Tibial nerve (tissue), 4 donors: ENCODE measurements at regions not wholly inside any gene's neighbourhood (a gene's known extent, or its start where the extent isn't known, plus 50 kb on each side); places are given as distances from the start of the nearest gene placed in this dataset.
"Not testable (repeated sequence)": the region's sequence is repeated elsewhere in the genome, so short reads cannot be mapped to it uniquely, and the experiment has no call there.

Source experiments
- DNase-seq, 2 donors: peaks; one replicate each; pipeline ENCODE4 v3.0.0-alpha.2; 2019; ENCODE audit warnings: low spot score in 2 of 2
- H3K27ac ChIP-seq, 4 donors: fragments of 200-600 bp; sonication (generic) in 3 of 4; one replicate each; pipeline ENCODE4 v1.5.1; 2017 to 2019; ENCODE audit warnings: mild to moderate bottlenecking in 1 of 4
- H3K27me3 ChIP-seq, 2 donors: fragments of 200-600 bp; sonication (generic) in 1 of 2; one replicate each; pipeline versions ENCODE4 v1.5.1 to v1.6.0; 2017 to 2019
- H3K36me3 ChIP-seq, 3 donors: fragments of 200-600 bp; sonication (generic); one replicate each; pipeline ENCODE4 v1.5.1; 2018 to 2019
- H3K4me1 ChIP-seq, 4 donors: fragments of 200-600 bp; sonication (generic) in 3 of 4; one replicate each; pipeline ENCODE4 v1.5.1; 2017 to 2019
- H3K4me3 ChIP-seq, 4 donors: fragments of 200-600 bp; sonication (generic) in 3 of 4; one replicate each; pipeline ENCODE4 v1.5.1; 2017 to 2019; ENCODE audit warnings: mild to moderate bottlenecking in 1 of 4, moderate library complexity in 1 of 4
- H3K9me3 ChIP-seq, 4 donors: fragments of 200-600 bp; sonication (generic) in 3 of 4; one replicate each; pipeline ENCODE4 v1.5.1; 2017 to 2019
- EP300 ChIP-seq, 2 donors: sonication (generic); formaldehyde crosslinking; IDR thresholded peaks; one replicate each; pipeline ENCODE4 v1.6.1; 2017; ENCODE audit warnings: antibody characterized with exemption in 2 of 2, mild to moderate bottlenecking in 1 of 2
- POLR2A ChIP-seq, 2 donors: fragments of 450-650 bp; IDR thresholded peaks; one replicate each; pipeline ENCODE4 v1.6.1; 2017; ENCODE audit warnings: antibody characterized with exemption in 2 of 2, mild to moderate bottlenecking in 2 of 2, moderate library complexity in 2 of 2
- WGBS, 2 donors: methylation state at CpG; one replicate each; pipeline ENCODE4 v1.1.5; 2018; 5-methylcytosine and 5-hydroxymethylcytosine counted together
- TF ChIP-seq, protein P1 (sequence below), 5 experiments: fragments of 200-600 bp in 3 of 5; fragments of 450-650 bp in 2 of 5; sonication (generic) in 3 of 5; IDR thresholded peaks; one replicate each; pipeline ENCODE4 v1.5.1; 2016 to 2019; ENCODE audit warnings: antibody characterized with exemption in 5 of 5, mild to moderate bottlenecking in 3 of 5, moderate library complexity in 2 of 5

DNA sequence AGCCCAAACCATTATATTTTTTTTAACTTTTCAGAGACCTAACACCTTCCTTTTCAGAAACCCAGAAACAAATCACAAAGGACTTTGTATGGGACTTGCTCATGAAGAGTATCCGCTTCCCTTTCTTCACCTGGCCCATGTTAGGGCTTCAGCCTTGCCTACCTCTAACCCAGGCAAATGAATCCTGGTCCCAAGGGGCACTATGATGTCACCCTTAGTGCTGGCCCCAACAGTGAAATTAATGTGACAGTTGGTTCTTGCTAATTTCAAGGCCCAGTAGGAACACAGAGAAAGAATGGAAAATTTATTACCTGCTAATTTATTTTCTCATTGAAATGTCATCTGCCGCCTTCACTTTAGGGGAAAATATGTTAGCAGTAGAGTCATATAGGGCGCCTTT lies 179.8 kb upstream of the NRXN3 start:
- no peak for TF ChIP-seq EP300 (IDR thresholded peaks at IDR 0.05)
- TF ChIP-seq, protein P1, sequence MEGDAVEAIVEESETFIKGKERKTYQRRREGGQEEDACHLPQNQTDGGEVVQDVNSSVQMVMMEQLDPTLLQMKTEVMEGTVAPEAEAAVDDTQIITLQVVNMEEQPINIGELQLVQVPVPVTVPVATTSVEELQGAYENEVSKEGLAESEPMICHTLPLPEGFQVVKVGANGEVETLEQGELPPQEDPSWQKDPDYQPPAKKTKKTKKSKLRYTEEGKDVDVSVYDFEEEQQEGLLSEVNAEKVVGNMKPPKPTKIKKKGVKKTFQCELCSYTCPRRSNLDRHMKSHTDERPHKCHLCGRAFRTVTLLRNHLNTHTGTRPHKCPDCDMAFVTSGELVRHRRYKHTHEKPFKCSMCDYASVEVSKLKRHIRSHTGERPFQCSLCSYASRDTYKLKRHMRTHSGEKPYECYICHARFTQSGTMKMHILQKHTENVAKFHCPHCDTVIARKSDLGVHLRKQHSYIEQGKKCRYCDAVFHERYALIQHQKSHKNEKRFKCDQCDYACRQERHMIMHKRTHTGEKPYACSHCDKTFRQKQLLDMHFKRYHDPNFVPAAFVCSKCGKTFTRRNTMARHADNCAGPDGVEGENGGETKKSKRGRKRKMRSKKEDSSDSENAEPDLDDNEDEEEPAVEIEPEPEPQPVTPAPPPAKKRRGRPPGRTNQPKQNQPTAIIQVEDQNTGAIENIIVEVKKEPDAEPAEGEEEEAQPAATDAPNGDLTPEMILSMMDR (IDR thresholded peaks at IDR 0.05) = no peak
- no peak for TF ChIP-seq POLR2A (IDR thresholded peaks at IDR 0.05)
- H3K4me1 ChIP-seq = peaks cover 0 to 27% (median 6%) of the 10 kb centered on the region in 4 donors
- H3K36me3 ChIP-seq = no peaks in the 10 kb centered on the region
- no peak overlapping the region for H3K4me3 ChIP-seq
- no peaks in the 10 kb centered on the region for H3K27me3 ChIP-seq
- peak overlapping the region in 1 of 4 donors; percentile 63 for H3K27ac ChIP-seq
- DNase-seq = no peak
- 91 to 99% methylated on average over 3 of the region's 3 CpGs for WGBS, 2 donors
- H3K9me3 ChIP-seq = no peaks in the 10 kb centered on the region

DNA sequence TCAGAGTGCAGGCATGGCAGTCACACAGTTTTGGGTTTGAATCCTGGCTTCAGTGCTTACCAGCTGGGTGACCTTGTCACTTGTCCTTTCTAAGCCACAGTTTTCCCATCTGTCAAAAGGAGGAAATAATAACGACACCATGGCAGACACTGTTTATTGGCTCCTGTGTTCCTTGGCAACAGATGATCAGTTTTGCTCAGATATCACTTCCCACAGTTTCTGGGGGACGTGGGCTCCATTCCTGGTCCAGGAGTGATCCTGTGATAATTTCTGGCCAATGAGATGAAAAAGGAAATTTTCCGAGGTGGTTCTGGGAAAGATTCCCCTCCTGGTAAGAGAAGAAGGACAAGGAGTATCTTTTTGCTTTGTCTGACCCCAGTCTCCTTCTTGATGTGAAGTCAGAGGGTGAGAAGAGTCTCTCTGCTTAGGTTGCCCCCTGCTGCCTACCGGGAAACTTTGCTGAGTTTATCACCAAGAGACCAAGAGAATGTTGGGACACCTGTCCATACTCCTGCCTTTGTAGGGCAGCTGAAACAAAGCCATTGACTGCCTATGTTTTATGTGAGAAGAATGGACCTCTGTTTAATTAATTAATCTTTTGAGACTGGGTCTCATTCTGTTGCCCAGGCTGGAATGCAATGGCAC lies 178.9 kb upstream of the NRXN3 start:
- Histone ChIP-seq H3K4me3 (no peak overlapping the region), H3K27ac (no peak overlapping the region), H3K4me1 (peaks cover 0 to 24% (median 5%) of the 10 kb centered on the region in 4 donors), H3K27me3 (no peaks in the 10 kb centered on the region), H3K9me3 (no peaks in the 10 kb centered on the region), H3K36me3 (no peaks in the 10 kb centered on the region)
- TF ChIP-seq POLR2A (IDR thresholded peaks at IDR 0.05) = no peak
- no peak for TF ChIP-seq EP300 (IDR thresholded peaks at IDR 0.05)
- TF ChIP-seq, protein P1 (IDR thresholded peaks at IDR 0.05) = no peak
- no peak for DNase-seq
- WGBS, 2 donors = 61 to 65% methylated on average over 4 of the region's 4 CpGs

DNA sequence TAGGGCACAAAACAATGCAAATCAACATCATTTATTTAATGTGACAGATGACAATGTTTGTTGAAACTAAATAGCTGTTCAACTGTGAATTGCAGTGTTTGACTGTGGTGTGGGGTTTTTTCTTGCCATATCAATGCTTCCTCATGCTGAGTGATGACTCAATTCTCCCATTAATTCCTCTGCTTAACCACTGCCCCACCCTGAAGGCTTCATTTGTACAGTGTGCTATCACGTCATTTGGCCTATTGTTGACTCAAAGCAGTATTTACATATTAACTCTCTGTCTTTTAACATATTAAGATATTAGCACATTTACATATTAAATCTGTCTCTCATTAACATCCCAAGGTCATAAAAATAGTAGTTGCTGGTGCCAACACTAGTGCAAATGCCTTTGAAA lies 164.8 kb upstream of the NRXN3 start:
- H3K9me3 ChIP-seq = peaks cover 0 to 27% (median 0%) of the 10 kb centered on the region in 4 donors
- WGBS, 2 donors = 30 to 36% methylated on average over 1 of the region's 1 CpG

DNA sequence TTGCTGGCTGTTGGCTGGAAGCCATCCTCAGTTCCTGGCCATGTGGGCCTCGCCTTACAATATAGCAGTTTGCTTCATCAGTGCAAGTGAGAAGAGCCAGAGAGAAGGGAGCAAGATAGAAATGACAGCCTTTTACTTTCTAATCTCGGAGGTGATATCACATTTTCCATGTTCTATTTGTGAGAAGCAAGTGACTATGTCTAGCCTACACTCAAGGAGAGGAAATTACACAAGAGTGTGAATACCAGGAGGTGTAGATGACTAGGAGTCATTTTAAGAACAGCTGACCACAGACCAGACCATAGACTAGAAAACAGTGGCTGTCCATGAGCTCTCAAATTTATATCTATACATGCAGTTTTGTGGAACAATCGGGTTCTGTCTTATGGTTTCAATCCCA lies 163.0 kb upstream of the NRXN3 start:
- no peak overlapping the region for H3K4me3 ChIP-seq
- WGBS, 2 donors = 75 to 77% methylated on average over 3 of the region's 3 CpGs
- no peak for DNase-seq
- TF ChIP-seq, protein P1 (IDR thresholded peaks at IDR 0.05) = no peak
- H3K36me3 ChIP-seq = no peaks in the 10 kb centered on the region
- H3K4me1 ChIP-seq = no peaks in the 10 kb centered on the region
- no peak overlapping the region for H3K27ac ChIP-seq
- H3K27me3 ChIP-seq = no peaks in the 10 kb centered on the region
- peaks cover 0 to 16% (median 0%) of the 10 kb centered on the region in 4 donors for H3K9me3 ChIP-seq

More for the DNA sequence above, 164.8 kb upstream of the NRXN3 start:
- H3K4me3 ChIP-seq = no peak overlapping the region
- no peaks in the 10 kb centered on the region for H3K4me1 ChIP-seq
- H3K27ac ChIP-seq = no peak overlapping the region
- H3K27me3 ChIP-seq = no peaks in the 10 kb centered on the region
- no peaks in the 10 kb centered on the region for H3K36me3 ChIP-seq
- TF ChIP-seq, protein P1 (IDR thresholded peaks at IDR 0.05) = no peak
- TF ChIP-seq EP300 (IDR thresholded peaks at IDR 0.05) = no peak
- no peak for TF ChIP-seq POLR2A (IDR thresholded peaks at IDR 0.05)
- no peak for DNase-seq

DNA sequence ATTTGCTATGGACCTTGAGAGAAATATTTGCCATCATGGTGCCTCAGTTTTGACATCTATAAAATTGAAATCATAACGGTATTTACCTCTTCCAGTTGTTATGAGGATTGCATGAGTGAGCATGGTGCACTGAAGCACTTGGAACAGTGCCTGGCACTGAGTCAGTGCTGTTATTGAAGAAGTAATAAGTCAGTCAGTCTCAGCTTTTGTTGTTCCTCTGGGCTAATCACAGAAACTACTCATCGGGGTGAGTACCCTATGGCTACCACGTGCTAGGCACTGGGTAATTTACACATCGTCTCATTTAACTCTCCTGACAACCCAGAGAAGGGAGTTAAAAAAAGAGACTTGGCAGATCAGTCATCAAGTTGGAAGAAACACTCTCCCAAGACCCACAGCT lies 159.5 kb upstream of the NRXN3 start:
- H3K27ac ChIP-seq = no peak overlapping the region
- 45 to 48% methylated on average over 4 of the region's 4 CpGs for WGBS, 2 donors
- no peaks in the 10 kb centered on the region for H3K4me1 ChIP-seq
- H3K9me3 ChIP-seq = no peaks in the 10 kb centered on the region
- no peak overlapping the region for H3K4me3 ChIP-seq
- TF ChIP-seq POLR2A (IDR thresholded peaks at IDR 0.05) = no peak
- TF ChIP-seq, protein P1 (IDR thresholded peaks at IDR 0.05) = no peak
- no peak for DNase-seq
- no peaks in the 10 kb centered on the region for H3K36me3 ChIP-seq
- H3K27me3 ChIP-seq = no peaks in the 10 kb centered on the region

DNA sequence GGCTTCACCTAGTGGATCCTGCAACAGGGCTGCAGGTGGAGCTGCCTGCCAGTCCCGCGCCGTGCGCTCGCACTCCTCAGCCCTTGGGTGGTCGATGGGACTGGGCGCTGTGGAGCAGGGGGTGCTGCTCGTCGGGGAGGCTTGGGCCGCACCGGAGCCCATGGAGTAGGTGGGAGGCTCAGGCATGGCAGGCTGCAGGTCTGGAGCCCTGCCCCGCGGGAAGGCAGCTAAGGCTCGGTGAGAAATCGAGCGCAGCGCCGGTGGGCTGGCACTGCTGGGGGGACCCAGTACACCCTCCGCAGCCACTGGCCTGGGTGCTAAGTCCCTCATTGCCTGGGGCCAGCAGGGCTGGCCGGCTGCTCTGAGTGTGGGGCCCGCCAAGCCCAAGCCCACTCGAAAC lies 156.3 kb upstream of the NRXN3 start:
- not testable (repeated sequence) for H3K27me3 ChIP-seq, H3K4me1 ChIP-seq, H3K4me3 ChIP-seq, H3K9me3 ChIP-seq, DNase-seq, H3K36me3 ChIP-seq, H3K27ac ChIP-seq
- WGBS, 2 donors = 93 to 100% methylated on average over 9 to 16 of the region's 22 CpGs
